ENCODE measurements at regions not wholly inside any gene's neighbourhood (a gene's known extent, or its start where the extent isn't known, plus 50 kb on each side); places are given as distances from the start of the nearest gene placed in this dataset.

GRCh38 chr7:34373940-34374339 lies 284.1 kb upstream of the NPSR1 start:
- no peak for TF ChIP-seq CTCF (IDR thresholded peaks at IDR 0.05; ENCODE audit: low read depth, low read length)

GRCh38 chr7:34382166-34382893 lies 275.7 kb upstream of the NPSR1 start:
- H3K4me3 ChIP-seq (ENCODE audit: low read depth, low read length) = no peak overlapping the region

More at GRCh38 chr7:34373940-34374339, 284.1 kb upstream of the NPSR1 start:
- H3K4me3 ChIP-seq (ENCODE audit: low read depth, low read length) = no peak overlapping the region

GRCh38 chr7:34385384-34385783 lies 272.6 kb upstream of the NPSR1 start:
- no peak for TF ChIP-seq CTCF (IDR thresholded peaks at IDR 0.05; ENCODE audit: low read depth, low read length)

More at GRCh38 chr7:34382166-34382893, 275.7 kb upstream of the NPSR1 start:
- no peak for TF ChIP-seq CTCF (IDR thresholded peaks at IDR 0.05; ENCODE audit: low read depth, low read length)

GRCh38 chr7:34389332-34390078 lies 268.5 kb upstream of the NPSR1 start:
- TF ChIP-seq CTCF (IDR thresholded peaks at IDR 0.05; ENCODE audit: low read depth, low read length) = no peak
- no peak overlapping the region for H3K4me3 ChIP-seq (ENCODE audit: low read depth, low read length)

More at GRCh38 chr7:34385384-34385783, 272.6 kb upstream of the NPSR1 start:
- H3K4me3 ChIP-seq (ENCODE audit: low read depth, low read length) = no peak overlapping the region

GRCh38 chr7:34390103-34390502 lies 267.9 kb upstream of the NPSR1 start:
- no peak overlapping the region for H3K4me3 ChIP-seq (ENCODE audit: low read depth, low read length)
- no peak for TF ChIP-seq CTCF (IDR thresholded peaks at IDR 0.05; ENCODE audit: low read depth, low read length)

- no peak for TF ChIP-seq CTCF (IDR thresholded peaks at IDR 0.05; ENCODE audit: low read depth, low read length)
- no peak overlapping the region for H3K4me3 ChIP-seq (ENCODE audit: low read depth, low read length)
These were observed 265.0 kb upstream of the NPSR1 start for GRCh38 chr7:34392972-34393371.

All from WI38 (cell line).